GM23338 (cell line): ENCODE measurements at regions not wholly inside any gene's neighbourhood (a gene's known extent, or its start where the extent isn't known, plus 50 kb on each side); places are given as distances from the start of the nearest gene placed in this dataset.

ENCODE experiments used
- ATAC-seq: fragments of 200-7000 bp; cut with Tn5 transposase; 3 replicates; pipeline ENCODE4 v1.9.1; 2020
- DNase-seq: peaks from one replicate; pipeline ENCODE4 v3.0.0-alpha.2; 2015; ENCODE audit warnings: low spot score
- H2AFZ ChIP-seq: fragments of 200-600 bp; sonication (generic); 2 replicates; pipeline ENCODE4 v1.8.0; 2016; ENCODE audit warnings: antibody characterized with exemption, mild to moderate bottlenecking, moderate library complexity
- H3F3A ChIP-seq: fragments of 200-600 bp; sonication (generic); replicated peaks from 2 replicates; pipeline ENCODE4 v1.8.0; 2017; ENCODE audit warnings: antibody characterized with exemption, mixed run types, low read depth
- H3K27ac ChIP-seq: fragments of 200-600 bp; sonication (generic); 2 replicates; pipeline ENCODE4 v1.6.1; 2016; ENCODE audit warnings: low read depth
- H3K27me3 ChIP-seq: fragments of 200-600 bp; sonication (generic); 2 replicates; pipeline ENCODE4 v1.8.0; 2016; ENCODE audit warnings: mild to moderate bottlenecking, mixed run types, moderate library complexity; ENCODE audit not compliant: insufficient read depth
- H3K36me3 ChIP-seq: fragments of 200-600 bp; sonication (generic); 2 replicates; pipeline ENCODE4 v1.8.0; 2016; ENCODE audit warnings: mild to moderate bottlenecking; ENCODE audit not compliant: insufficient read depth
- H3K4me1 ChIP-seq: fragments of 200-600 bp; sonication (generic); 2 replicates; pipeline ENCODE4 v1.8.0; 2016; ENCODE audit warnings: mild to moderate bottlenecking, moderate library complexity; ENCODE audit not compliant: insufficient read depth
- H3K4me2 ChIP-seq: fragments of 200-600 bp; sonication (generic); 2 replicates; pipeline ENCODE4 v1.7.1; 2017; ENCODE audit warnings: mixed run types
- H3K4me3 ChIP-seq: fragments of 200-600 bp; sonication (generic); 2 replicates; pipeline ENCODE4 v1.6.1; 2016; ENCODE audit warnings: mixed run types
- H3K79me2 ChIP-seq: fragments of 200-600 bp; sonication (generic); replicated peaks from 2 replicates; pipeline ENCODE4 v1.8.0; 2017; ENCODE audit warnings: mild to moderate bottlenecking; ENCODE audit not compliant: insufficient read depth
- H3K9me2 ChIP-seq: fragments of 200-600 bp; sonication (generic); 2 replicates; pipeline ENCODE4 v1.8.0; 2017; ENCODE audit not compliant: insufficient read depth
- H4K20me1 ChIP-seq: fragments of 200-600 bp; sonication (generic); replicated peaks from 2 replicates; pipeline ENCODE4 v1.8.0; 2017; ENCODE audit warnings: mild to moderate bottlenecking; ENCODE audit not compliant: insufficient read depth
- H3K27ac Mint-ChIP-seq: 2 replicates; pipeline ENCODE4 v1.8.0; 2020; ENCODE audit warnings: inconsistent platforms, mild to moderate bottlenecking, moderate library complexity, mixed read lengths
- H3K27me3 Mint-ChIP-seq: 3 replicates; pipeline ENCODE4 v1.8.0; 2022; ENCODE audit warnings: low read depth, mild to moderate bottlenecking, moderate library complexity, mixed read lengths, inconsistent platforms; ENCODE audit not compliant: insufficient read depth, poor library complexity
- H3K36me3 Mint-ChIP-seq: 3 replicates; pipeline ENCODE4 v1.8.0; 2021; ENCODE audit warnings: low read depth, mild to moderate bottlenecking, inconsistent platforms, moderate library complexity, mixed read lengths
- H3K4me1 Mint-ChIP-seq: 3 replicates; pipeline ENCODE4 v1.8.0; 2020; ENCODE audit warnings: mild to moderate bottlenecking, inconsistent platforms, mixed read lengths
- H3K4me3 Mint-ChIP-seq: 3 replicates; pipeline ENCODE4 v1.8.0; 2021; ENCODE audit warnings: moderate library complexity, mild to moderate bottlenecking, inconsistent platforms, mixed read lengths
- H3K9me3 Mint-ChIP-seq: 3 replicates; pipeline ENCODE4 v1.8.0; 2020; ENCODE audit warnings: moderate library complexity, mild to moderate bottlenecking, inconsistent platforms, mixed read lengths
- CREB1 ChIP-seq: fragments of 250-450 bp; sonication (Bioruptor Pico); IDR thresholded peaks from 2 replicates; pipeline ENCODE4 v1.5.0; 2020; ENCODE audit warnings: low read depth, mild to moderate bottlenecking, moderate library complexity
- CTCF ChIP-seq, 2 experiments: fragments of 200-600 bp in 1 of 2; sonication (generic) in 1 of 2; conservative IDR thresholded peaks; 2 replicates each; pipeline versions ENCODE4 v1.5.1 to v1.6.1; 2016 to 2017; ENCODE audit warnings: antibody characterized with exemption in 2 of 2, low read depth in 2 of 2, mild to moderate bottlenecking in 2 of 2, moderate library complexity in 1 of 2
- ETS1 ChIP-seq: IDR thresholded peaks from 2 replicates; pipeline ENCODE4 v1.6.1; 2016; ENCODE audit warnings: antibody characterized with exemption
- EZH2 ChIP-seq: fragments of 200-600 bp; sonication (generic); IDR thresholded peaks from one replicate; pipeline ENCODE4 v1.8.0; 2017; ENCODE audit warnings: antibody characterized with exemption, mild to moderate bottlenecking, low read depth; ENCODE audit not compliant: unreplicated experiment
- EZH2phosphoT487 ChIP-seq: fragments of 200-600 bp; sonication (generic); IDR thresholded peaks from one replicate; pipeline ENCODE4 v1.8.1; 2018; ENCODE audit warnings: antibody characterized with exemption; ENCODE audit not compliant: unreplicated experiment
- JUNB ChIP-seq: IDR thresholded peaks from one replicate; pipeline ENCODE4 v1.6.1; 2016; ENCODE audit warnings: antibody characterized with exemption; ENCODE audit not compliant: unreplicated experiment
- NANOG ChIP-seq: IDR thresholded peaks from 2 replicates; pipeline ENCODE4 v1.6.1; 2016; ENCODE audit warnings: antibody characterized with exemption, borderline replicate concordance
- POLR2AphosphoS5 ChIP-seq: IDR thresholded peaks from 2 replicates; pipeline ENCODE4 v1.6.1; 2016; ENCODE audit warnings: antibody characterized with exemption, low read depth
- REST ChIP-seq: IDR thresholded peaks from one replicate; pipeline ENCODE4 v1.6.1; 2018; ENCODE audit warnings: antibody characterized with exemption; ENCODE audit not compliant: unreplicated experiment
- STAT1 ChIP-seq: IDR thresholded peaks from one replicate; pipeline ENCODE4 v1.6.1; 2016; ENCODE audit warnings: antibody characterized with exemption; ENCODE audit not compliant: unreplicated experiment
- ZNF114 ChIP-seq: fragments of 250-450 bp; sonication (Bioruptor Pico); IDR thresholded peaks from 2 replicates; pipeline ENCODE4 v1.5.0; 2020; ENCODE audit warnings: mild to moderate bottlenecking, moderate library complexity
- ZNF331 ChIP-seq: fragments of 250-450 bp; sonication (Bioruptor Pico); IDR thresholded peaks from 2 replicates; pipeline ENCODE4 v1.5.0; 2020; ENCODE audit warnings: low read depth, mild to moderate bottlenecking, moderate library complexity
- ZNF462 ChIP-seq: fragments of 250-450 bp; sonication (Bioruptor Pico); IDR thresholded peaks from 2 replicates; pipeline ENCODE4 v1.5.0; 2020; ENCODE audit warnings: mild to moderate bottlenecking, moderate library complexity

- DNase-seq: no peak
- H3K4me1 ChIP-seq: no peaks in the 10 kb centered on the region
- no peak overlapping the region for H3K4me2 ChIP-seq
These were observed 74.2 kb upstream of the EEPD1 start for GRCh38 chr7:36078816-36079360.

More at GRCh38 chr7:36078816-36079360, 74.2 kb upstream of the EEPD1 start:
- Histone ChIP-seq H3K27me3 (no peaks in the 10 kb centered on the region), H3K4me3 (no peak overlapping the region), H2AFZ (no peak overlapping the region), H3K36me3 (no peaks in the 10 kb centered on the region), H3K79me2 (no peaks in the 10 kb centered on the region), H3K27ac (no peak overlapping the region), H3F3A (no peaks in the 10 kb centered on the region), H3K9me2 (no peaks in the 10 kb centered on the region), H4K20me1 (no peaks in the 10 kb centered on the region)
- H3K27me3 Mint-ChIP-seq: peaks cover 9% of the 10 kb centered on the region
- H3K27ac Mint-ChIP-seq: no peak overlapping the region
- TF ChIP-seq ZNF114 (CRISPR knock-in tag): no peak
- no peak for TF ChIP-seq EZH2phosphoT487
- TF ChIP-seq CREB1 (CRISPR knock-in tag): no peak
- TF ChIP-seq JUNB: no peak
- TF ChIP-seq POLR2AphosphoS5: no peak
- TF ChIP-seq ZNF331 (CRISPR knock-in tag): no peak
- TF ChIP-seq NANOG: no peak
- TF ChIP-seq REST: no peak
- TF ChIP-seq STAT1: no peak
- TF ChIP-seq CTCF (conservative IDR thresholded peaks at IDR 0.05; ENCODE audit: low read depth in 2 of 2): no peak
- no peak for TF ChIP-seq ZNF462 (CRISPR knock-in tag)
- no peak for TF ChIP-seq EZH2
- TF ChIP-seq ETS1: no peak
- no peaks in the 10 kb centered on the region for H3K36me3 Mint-ChIP-seq
- H3K4me3 Mint-ChIP-seq: no peak overlapping the region
- no peaks in the 10 kb centered on the region for H3K9me3 Mint-ChIP-seq
- no peak for ATAC-seq
- peaks cover 8% of the 10 kb centered on the region for H3K4me1 Mint-ChIP-seq
